Activated gamma-delta T cell treated with anti-CD3 and anti-CD28 coated beads, Interleukin-2, amount 50 U/mL, for 16 hours (primary cell): ENCODE measurements at regions not wholly inside any gene's neighbourhood (a gene's known extent, or its start where the extent isn't known, plus 50 kb on each side); places are given as distances from the start of the nearest gene placed in this dataset.

Experiments
- DNase-seq: peaks from one replicate; pipeline ENCODE4 v3.0.0-alpha.2; 2020; ENCODE audit warnings: low read depth

GRCh38 chr7:17019106-17019505 is 137.3 kb upstream of the AGR3 start:
- DNase-seq, result no peak

DNA sequence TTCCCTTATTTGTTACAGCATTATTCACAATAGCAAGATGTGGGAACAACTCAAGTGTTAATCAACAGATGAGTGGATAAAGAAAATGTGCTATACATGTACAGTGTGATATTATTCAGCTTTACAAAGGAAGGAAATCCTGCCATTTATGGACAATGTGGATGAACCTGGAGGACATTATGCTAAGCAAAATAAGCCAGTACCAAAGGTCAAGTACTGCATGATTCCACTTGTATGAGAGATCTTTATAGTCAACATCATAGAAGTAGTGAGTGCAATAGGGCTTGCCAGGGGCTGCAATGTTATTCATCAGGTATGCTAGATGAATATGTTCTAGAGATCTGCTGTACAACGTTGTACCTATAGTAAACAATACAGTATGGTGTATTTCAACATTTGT is 138.5 kb upstream of the AGR3 start:
- no peak for DNase-seq

- no peak for DNase-seq
Measured at GRCh38 chr7:17021205-17021604, 139.4 kb upstream of the AGR3 start.

GRCh38 chr7:17022920-17023319 is 141.1 kb upstream of the AGR3 start:
- no peak for DNase-seq

GRCh38 chr7:17026269-17026668 is 144.5 kb upstream of the AGR3 start:
- no peak for DNase-seq

GRCh38 chr7:17027143-17027788 is 145.5 kb upstream of the AGR3 start:
- no peak for DNase-seq

GRCh38 chr7:17027789-17028152 is 146.0 kb upstream of the AGR3 start:
- DNase-seq, result no peak

- DNase-seq, result no peak
Measured at GRCh38 chr7:17029150-17029549, 147.4 kb upstream of the AGR3 start.

GRCh38 chr7:17030559-17030958 is 148.8 kb upstream of the AGR3 start:
- no peak for DNase-seq

GRCh38 chr7:17031906-17032551 is 150.2 kb upstream of the AGR3 start:
- no peak for DNase-seq

GRCh38 chr7:17033245-17033644 is 151.5 kb upstream of the AGR3 start:
- no peak for DNase-seq

- no peak for DNase-seq
Measured at GRCh38 chr7:17036584-17036983, 154.8 kb upstream of the AGR3 start.

DNA sequence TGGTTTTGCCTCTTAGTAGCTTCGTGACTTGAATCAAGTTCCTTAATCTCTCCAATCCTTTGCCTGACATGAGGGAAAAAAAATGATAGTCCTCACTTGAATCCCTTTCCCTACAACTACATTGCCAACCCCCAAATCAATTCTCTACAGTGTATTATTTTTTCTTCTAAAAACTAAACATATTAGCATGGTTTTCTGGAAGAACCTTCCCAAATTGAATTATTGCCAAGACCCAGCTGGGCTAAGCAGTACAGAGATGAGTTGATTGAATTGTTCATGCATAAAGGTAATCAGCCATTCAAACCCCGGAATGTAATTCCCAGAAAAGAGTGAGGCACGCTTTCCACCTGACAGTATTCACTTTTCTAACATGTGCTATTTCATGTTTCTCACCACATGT is 155.6 kb upstream of the AGR3 start:
- DNase-seq, result no peak

DNA sequence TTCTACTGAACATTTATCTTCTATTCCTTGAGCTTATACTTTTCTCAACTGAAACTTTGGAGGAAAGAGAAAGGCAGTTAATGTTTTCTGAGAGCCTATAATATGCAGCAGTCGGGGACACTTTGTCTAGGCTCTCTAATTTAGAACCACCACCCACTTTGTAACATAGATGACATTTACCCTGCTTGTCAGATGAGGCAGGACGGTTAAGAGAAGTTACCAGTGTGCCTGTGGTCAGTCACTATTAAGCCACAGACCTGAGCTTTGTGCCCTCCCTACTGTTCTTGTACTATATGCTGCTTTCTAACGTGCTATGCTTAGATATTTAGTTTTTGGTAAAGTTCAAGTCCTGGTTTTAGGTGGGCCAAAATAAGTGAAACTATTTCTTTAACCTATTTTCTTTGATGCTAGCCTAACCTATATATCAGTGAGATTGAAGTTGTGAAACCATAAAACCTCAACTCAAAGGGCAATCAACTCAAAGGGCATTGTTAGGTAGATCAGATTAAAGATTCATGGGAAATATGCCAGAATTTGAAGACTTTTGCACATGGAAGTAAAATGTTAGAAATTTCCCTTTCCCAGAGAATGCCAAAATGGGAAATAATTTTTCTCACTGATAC is 156.5 kb upstream of the AGR3 start:
- no peak for DNase-seq

- no peak for DNase-seq
Measured at GRCh38 chr7:17038783-17039170, 157.0 kb upstream of the AGR3 start.

DNA sequence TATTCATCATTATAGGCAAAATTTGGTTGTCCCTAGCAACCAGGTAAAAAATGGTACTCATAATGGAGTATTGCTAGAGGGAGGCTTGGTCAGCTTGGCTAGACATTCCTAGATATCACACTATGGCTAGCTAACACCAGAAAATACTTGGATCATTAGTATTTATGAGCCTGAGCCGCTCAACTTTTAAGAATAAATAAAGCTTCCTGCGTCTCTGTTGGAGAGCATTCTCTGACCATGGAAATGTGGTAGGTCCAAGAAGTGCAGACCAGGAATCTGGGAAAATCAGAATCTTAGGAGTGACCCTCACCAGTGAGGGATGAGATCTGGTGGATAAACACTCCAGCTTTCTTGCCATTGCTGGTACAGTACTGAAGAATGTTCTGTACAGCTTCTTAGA is 157.6 kb upstream of the AGR3 start:
- no peak for DNase-seq

DNA sequence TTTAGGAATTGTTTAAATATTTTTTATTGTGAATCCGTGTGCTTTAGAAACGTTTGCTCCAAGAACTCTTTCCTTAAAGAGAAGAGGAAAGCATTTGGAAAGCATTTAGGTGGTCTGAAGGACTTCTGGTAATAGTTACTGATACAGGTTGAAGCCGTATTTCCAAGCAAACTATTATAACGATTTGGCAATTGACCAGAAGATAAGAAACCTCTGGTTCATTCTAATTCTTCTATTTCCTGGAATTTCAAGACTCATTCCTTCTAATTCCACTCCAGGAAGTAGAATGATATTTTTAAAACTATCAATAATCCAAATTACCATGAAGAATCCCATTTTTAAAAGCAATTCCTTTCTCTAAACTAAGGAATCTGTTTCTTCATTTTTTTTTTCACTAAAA is 158.9 kb upstream of the AGR3 start:
- DNase-seq, result no peak

- no peak for DNase-seq
Measured at GRCh38 chr7:17041324-17041723, 159.5 kb upstream of the AGR3 start.

DNA sequence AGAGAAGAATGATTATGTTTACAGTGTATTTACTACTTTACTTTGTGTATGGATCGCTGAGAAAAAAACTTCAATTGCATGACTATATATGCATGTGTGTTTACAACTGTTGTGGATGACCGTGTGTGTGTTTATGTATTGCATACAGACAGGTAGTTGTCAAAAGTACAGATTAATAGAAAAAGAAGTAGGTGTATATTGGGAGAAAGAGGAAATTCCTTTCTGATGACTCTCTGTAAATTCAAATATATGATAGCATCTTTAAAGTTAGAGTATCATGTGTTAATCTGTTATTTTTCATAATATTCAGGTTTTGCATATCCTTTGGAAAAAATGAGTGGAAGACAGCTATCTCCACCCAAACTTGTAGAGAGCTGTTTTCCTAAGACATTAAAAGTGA is 160.4 kb upstream of the AGR3 start:
- DNase-seq, result no peak

- DNase-seq, result no peak
Measured at GRCh38 chr7:17043012-17043877, 161.5 kb upstream of the AGR3 start.

- DNase-seq, result no peak
Measured at GRCh38 chr7:17044396-17044795, 162.6 kb upstream of the AGR3 start.

DNA sequence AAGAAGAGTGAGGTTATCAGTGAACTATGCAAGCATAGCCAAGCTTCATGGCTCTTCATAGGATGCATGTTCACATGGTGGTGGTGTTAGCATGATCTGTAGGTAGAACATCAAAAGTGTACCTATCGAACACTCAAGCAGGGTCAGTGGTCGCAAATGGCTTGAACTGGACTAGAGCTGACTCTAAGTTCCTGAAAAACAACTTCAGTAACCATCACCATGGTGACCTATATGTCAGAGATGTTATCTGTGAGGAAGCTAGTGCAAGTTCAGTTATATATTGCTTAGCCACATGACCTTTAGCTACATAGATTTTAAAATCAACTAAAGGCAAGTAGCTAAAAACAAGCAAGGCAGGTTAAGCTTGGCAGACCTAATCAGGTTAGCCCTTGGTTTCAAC is 163.1 kb upstream of the AGR3 start:
- DNase-seq, result no peak

DNA sequence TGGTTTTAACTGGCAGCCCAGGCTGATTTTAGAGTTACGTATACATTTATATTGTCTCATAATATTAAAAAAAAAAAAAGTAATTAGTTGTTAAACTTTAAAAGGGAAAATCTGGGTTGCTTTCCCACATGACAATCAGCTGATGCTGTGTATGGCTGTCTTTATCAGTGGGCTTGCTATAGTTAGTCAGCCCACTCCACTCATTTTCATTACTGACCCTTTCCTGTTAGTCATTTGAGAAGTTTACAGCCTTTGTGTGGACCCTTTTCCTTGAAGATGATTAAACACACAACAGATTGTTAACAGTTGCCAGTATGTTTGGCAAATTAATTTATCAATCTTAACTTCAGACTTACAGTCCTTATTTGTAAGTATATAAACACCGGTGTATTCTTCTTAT is 164.5 kb upstream of the AGR3 start:
- DNase-seq, result no peak
